ENCODE measurements at regions not wholly inside any gene's neighbourhood (a gene's known extent, or its start where the extent isn't known, plus 50 kb on each side); places are given as distances from the start of the nearest gene placed in this dataset.

- ATAC-seq: no peak; a peak in 1 of 6 replicates
- ChIA-PET POLR2A (no interaction called here), CTCF (no interaction called here)
- 51% methylated on average over 7 of the region's 7 CpGs for WGBS (ENCODE audit: missing lambda C conversion rate)
- no peak overlapping the region for H3K4me3 ChIP-seq
- TF ChIP-seq HDAC2 (IDR thresholded peaks at IDR 0.05) (no peak), NFE2L2 (conservative IDR thresholded peaks at IDR 0.05; ENCODE audit: low read length) (no peak), BHLHE40 (IDR thresholded peaks at IDR 0.05; ENCODE audit: low read depth, low read length) (no peak), RCOR1 (IDR thresholded peaks at IDR 0.05; ENCODE audit: low read depth, low read length) (no peak), ESRRA (IDR thresholded peaks at IDR 0.05; ENCODE audit: borderline replicate concordance, low read length) (no peak), RAD21 (conservative IDR thresholded peaks at IDR 0.05 in 1 of 2, IDR thresholded peaks at IDR 0.05 in 1 of 2) (no peak), PHF8 (IDR thresholded peaks at IDR 0.05; ENCODE audit: borderline replicate concordance, low read depth) (no peak), POLR2A (IDR thresholded peaks at IDR 0.05; ENCODE audit: low read length) (no peak), TP53 (CRISPR knock-in tag; IDR thresholded peaks at IDR 0.05) (no peak), HOXB5 (CRISPR knock-in tag; IDR thresholded peaks at IDR 0.05) (no peak), CEBPB (IDR thresholded peaks at IDR 0.05) (no peak), ZSCAN20 (CRISPR knock-in tag; IDR thresholded peaks at IDR 0.05) (no peak), JUN (IDR thresholded peaks at IDR 0.05) (no peak), NPAS2 (CRISPR knock-in tag; IDR thresholded peaks at IDR 0.05; ENCODE audit: borderline replicate concordance) (no peak), EHF (CRISPR knock-in tag; IDR thresholded peaks at IDR 0.05) (no peak)
- TF ChIP-seq, protein P1, sequence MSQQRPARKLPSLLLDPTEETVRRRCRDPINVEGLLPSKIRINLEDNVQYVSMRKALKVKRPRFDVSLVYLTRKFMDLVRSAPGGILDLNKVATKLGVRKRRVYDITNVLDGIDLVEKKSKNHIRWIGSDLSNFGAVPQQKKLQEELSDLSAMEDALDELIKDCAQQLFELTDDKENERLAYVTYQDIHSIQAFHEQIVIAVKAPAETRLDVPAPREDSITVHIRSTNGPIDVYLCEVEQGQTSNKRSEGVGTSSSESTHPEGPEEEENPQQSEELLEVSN (IDR thresholded peaks at IDR 0.05; ENCODE audit: borderline replicate concordance, low read depth): no peak
- TF ChIP-seq, protein P2, sequence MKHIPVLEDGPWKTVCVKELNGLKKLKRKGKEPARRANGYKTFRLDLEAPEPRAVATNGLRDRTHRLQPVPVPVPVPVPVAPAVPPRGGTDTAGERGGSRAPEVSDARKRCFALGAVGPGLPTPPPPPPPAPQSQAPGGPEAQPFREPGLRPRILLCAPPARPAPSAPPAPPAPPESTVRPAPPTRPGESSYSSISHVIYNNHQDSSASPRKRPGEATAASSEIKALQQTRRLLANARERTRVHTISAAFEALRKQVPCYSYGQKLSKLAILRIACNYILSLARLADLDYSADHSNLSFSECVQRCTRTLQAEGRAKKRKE (CRISPR knock-in tag; IDR thresholded peaks at IDR 0.05; ENCODE audit: low read depth): no peak
- TF ChIP-seq, protein P3, sequence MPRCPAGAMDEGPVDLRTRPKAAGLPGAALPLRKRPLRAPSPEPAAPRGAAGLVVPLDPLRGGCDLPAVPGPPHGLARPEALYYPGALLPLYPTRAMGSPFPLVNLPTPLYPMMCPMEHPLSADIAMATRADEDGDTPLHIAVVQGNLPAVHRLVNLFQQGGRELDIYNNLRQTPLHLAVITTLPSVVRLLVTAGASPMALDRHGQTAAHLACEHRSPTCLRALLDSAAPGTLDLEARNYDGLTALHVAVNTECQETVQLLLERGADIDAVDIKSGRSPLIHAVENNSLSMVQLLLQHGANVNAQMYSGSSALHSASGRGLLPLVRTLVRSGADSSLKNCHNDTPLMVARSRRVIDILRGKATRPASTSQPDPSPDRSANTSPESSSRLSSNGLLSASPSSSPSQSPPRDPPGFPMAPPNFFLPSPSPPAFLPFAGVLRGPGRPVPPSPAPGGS (IDR thresholded peaks at IDR 0.05): no peak
- TF ChIP-seq, protein P4, sequence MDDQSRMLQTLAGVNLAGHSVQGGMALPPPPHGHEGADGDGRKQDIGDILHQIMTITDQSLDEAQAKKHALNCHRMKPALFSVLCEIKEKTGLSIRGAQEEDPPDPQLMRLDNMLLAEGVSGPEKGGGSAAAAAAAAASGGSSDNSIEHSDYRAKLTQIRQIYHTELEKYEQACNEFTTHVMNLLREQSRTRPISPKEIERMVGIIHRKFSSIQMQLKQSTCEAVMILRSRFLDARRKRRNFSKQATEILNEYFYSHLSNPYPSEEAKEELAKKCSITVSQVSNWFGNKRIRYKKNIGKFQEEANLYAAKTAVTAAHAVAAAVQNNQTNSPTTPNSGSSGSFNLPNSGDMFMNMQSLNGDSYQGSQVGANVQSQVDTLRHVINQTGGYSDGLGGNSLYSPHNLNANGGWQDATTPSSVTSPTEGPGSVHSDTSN (IDR thresholded peaks at IDR 0.05): no peak
- TF ChIP-seq, protein P5, sequence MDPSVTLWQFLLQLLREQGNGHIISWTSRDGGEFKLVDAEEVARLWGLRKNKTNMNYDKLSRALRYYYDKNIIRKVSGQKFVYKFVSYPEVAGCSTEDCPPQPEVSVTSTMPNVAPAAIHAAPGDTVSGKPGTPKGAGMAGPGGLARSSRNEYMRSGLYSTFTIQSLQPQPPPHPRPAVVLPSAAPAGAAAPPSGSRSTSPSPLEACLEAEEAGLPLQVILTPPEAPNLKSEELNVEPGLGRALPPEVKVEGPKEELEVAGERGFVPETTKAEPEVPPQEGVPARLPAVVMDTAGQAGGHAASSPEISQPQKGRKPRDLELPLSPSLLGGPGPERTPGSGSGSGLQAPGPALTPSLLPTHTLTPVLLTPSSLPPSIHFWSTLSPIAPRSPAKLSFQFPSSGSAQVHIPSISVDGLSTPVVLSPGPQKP (IDR thresholded peaks at IDR 0.05; ENCODE audit: low read depth, low read length): no peak
- DNase-seq (ENCODE audit: low read depth in 1 of 2, low spot score in 1 of 2): no peak
- FAIRE-seq: no peak
- no peaks in the 10 kb centered on the region for H3K4me1 ChIP-seq
- H3K4me2 ChIP-seq: no peak overlapping the region
- H3K9me3 ChIP-seq: no peaks in the 10 kb centered on the region
- no peak overlapping the region for H3K27ac ChIP-seq
Measured at GRCh38 chr7:156540619-156541165, 99.9 kb upstream of the RNF32 start.

DNA sequence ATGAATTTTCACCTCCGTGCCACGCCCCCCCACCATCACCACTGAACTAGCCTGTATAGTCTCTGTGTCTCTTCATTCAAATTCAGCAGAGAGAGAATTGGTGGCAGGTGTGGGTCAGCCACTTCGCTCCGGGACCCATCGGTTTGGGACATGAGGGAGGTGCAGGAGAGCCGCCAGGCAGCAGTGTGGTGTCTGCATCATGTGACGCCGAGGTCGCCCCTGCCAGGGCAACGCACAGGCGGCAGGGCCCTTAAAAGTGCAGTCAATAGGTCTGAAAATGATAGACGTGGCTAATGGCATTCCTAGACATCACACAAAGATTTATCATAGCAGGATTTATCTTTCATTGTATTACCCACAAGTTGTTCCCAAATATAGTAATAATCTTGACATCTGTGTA, 100.6 kb upstream of the RNF32 start:
- DNase-seq (ENCODE audit: low read depth in 1 of 2, low spot score in 1 of 2): no peak
- POLR2A ChIA-PET: no interaction called here
- H3K9me3 ChIP-seq: no peaks in the 10 kb centered on the region
- TF ChIP-seq NFE2L2 (conservative IDR thresholded peaks at IDR 0.05; ENCODE audit: low read length) (no peak), MAZ (IDR thresholded peaks at IDR 0.05; ENCODE audit: borderline replicate concordance, low read depth, low read length) (no peak), EP300 (IDR thresholded peaks at IDR 0.05) (no peak), TFCP2L1 (CRISPR knock-in tag; IDR thresholded peaks at IDR 0.05) (no peak), HOXA7 (CRISPR knock-in tag; IDR thresholded peaks at IDR 0.05) (no peak), RCOR1 (IDR thresholded peaks at IDR 0.05; ENCODE audit: low read depth, low read length) (no peak), SREBF2 (IDR thresholded peaks at IDR 0.05) (no peak), FOXS1 (CRISPR knock-in tag; IDR thresholded peaks at IDR 0.05) (no peak), RARB (CRISPR knock-in tag; IDR thresholded peaks at IDR 0.05) (no peak), CHD4 (IDR thresholded peaks at IDR 0.05; ENCODE audit: borderline replicate concordance) (no peak)
- TF ChIP-seq, protein P1 (IDR thresholded peaks at IDR 0.05; ENCODE audit: borderline replicate concordance, low read depth): no peak
- TF ChIP-seq, protein P6, sequence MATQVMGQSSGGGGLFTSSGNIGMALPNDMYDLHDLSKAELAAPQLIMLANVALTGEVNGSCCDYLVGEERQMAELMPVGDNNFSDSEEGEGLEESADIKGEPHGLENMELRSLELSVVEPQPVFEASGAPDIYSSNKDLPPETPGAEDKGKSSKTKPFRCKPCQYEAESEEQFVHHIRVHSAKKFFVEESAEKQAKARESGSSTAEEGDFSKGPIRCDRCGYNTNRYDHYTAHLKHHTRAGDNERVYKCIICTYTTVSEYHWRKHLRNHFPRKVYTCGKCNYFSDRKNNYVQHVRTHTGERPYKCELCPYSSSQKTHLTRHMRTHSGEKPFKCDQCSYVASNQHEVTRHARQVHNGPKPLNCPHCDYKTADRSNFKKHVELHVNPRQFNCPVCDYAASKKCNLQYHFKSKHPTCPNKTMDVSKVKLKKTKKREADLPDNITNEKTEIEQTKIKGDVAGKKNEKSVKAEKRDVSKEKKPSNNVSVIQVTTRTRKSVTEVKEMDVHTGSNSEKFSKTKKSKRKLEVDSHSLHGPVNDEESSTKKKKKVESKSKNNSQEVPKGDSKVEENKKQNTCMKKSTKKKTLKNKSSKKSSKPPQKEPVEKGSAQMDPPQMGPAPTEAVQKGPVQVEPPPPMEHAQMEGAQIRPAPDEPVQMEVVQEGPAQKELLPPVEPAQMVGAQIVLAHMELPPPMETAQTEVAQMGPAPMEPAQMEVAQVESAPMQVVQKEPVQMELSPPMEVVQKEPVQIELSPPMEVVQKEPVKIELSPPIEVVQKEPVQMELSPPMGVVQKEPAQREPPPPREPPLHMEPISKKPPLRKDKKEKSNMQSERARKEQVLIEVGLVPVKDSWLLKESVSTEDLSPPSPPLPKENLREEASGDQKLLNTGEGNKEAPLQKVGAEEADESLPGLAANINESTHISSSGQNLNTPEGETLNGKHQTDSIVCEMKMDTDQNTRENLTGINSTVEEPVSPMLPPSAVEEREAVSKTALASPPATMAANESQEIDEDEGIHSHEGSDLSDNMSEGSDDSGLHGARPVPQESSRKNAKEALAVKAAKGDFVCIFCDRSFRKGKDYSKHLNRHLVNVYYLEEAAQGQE (IDR thresholded peaks at IDR 0.05): no peak
- no peak for ATAC-seq
- H3K4me2 ChIP-seq: no peak overlapping the region
- H3K27ac ChIP-seq: no peak overlapping the region
- CTCF ChIA-PET: no interaction called here
- FAIRE-seq: no peak
- WGBS (ENCODE audit: missing lambda C conversion rate): 59% methylated on average over 12 of the region's 12 CpGs
- no peak overlapping the region for H3K4me3 ChIP-seq
- H3K4me1 ChIP-seq: no peaks in the 10 kb centered on the region
